Endothelial cell (in vitro differentiated cells): ENCODE measurements at regions not wholly inside any gene's neighbourhood (a gene's known extent, or its start where the extent isn't known, plus 50 kb on each side); places are given as distances from the start of the nearest gene placed in this dataset.
A peak's percentile ranks its signal among the peaks of the same experiment; 100 is the strongest.

Experiments
- DNase-seq: peaks from one replicate; pipeline ENCODE4 v3.0.0; 2021; ENCODE audit warnings: low spot score
- H3K27ac Mint-ChIP-seq: one replicate; pipeline ENCODE4 v1.8.0; 2021; ENCODE audit warnings: mixed read lengths, inconsistent platforms; ENCODE audit not compliant: unreplicated experiment
- H3K27me3 Mint-ChIP-seq: one replicate; pipeline ENCODE4 v1.8.0; 2021; ENCODE audit warnings: mild to moderate bottlenecking, moderate library complexity, mixed read lengths, inconsistent platforms; ENCODE audit not compliant: unreplicated experiment
- H3K36me3 Mint-ChIP-seq: one replicate; pipeline ENCODE4 v1.8.0; 2021; ENCODE audit warnings: mild to moderate bottlenecking, low read depth, mixed read lengths, inconsistent platforms; ENCODE audit not compliant: unreplicated experiment
- H3K4me1 Mint-ChIP-seq: one replicate; pipeline ENCODE4 v1.8.0; 2021; ENCODE audit warnings: mild to moderate bottlenecking, mixed read lengths, inconsistent platforms; ENCODE audit not compliant: unreplicated experiment
- H3K4me3 Mint-ChIP-seq: one replicate; pipeline ENCODE4 v1.8.0; 2021; ENCODE audit warnings: mild to moderate bottlenecking, mixed read lengths, inconsistent platforms; ENCODE audit not compliant: unreplicated experiment
- H3K9me3 Mint-ChIP-seq: one replicate; pipeline ENCODE4 v1.8.0; 2021; ENCODE audit warnings: mixed read lengths, inconsistent platforms; ENCODE audit not compliant: unreplicated experiment
- TF ChIP-seq, protein P1 (sequence below): fragments of 200-600 bp; sonication (generic); IDR thresholded peaks from one replicate; pipeline ENCODE4 v1.5.0; 2021; ENCODE audit warnings: antibody characterized with exemption; ENCODE audit not compliant: unreplicated experiment

GRCh38 chr3:44021651-44022594 lies 219.8 kb upstream of the TOPAZ1 start:
- Mint-ChIP-seq H3K9me3 (no peaks in the 10 kb centered on the region), H3K4me3 (peak overlapping the region; percentile 70), H3K27me3 (peaks cover 5% of the 10 kb centered on the region)

DNA sequence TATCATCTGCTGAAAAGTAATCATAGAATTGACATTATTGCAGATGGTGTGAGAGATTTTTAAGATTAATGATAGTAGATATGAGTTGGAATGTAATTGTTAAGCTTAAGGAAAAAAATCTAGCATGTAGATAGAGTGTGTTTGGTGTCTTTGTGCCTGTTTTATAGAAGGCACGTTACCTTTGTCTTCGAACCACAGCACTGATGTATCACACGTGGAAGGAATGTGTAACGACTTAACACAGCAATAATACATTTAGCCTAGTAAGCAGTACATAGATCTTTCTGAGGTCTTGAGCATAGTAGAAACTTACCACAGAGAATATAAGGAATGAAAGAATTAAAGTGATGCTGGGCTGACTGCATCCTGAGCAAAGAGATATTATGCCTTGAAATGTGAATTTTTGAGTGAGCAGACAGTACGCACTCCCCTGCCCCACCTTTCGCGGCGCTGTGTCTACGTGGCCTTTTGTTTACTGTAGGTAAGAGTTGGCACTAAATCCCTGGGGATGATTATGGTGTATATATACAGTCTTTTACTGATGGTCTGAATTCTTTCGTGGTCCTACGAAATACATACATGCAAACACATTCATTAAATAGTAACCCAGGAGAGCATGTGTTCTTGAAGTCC lies 217.6 kb upstream of the TOPAZ1 start:
- H3K9me3 Mint-ChIP-seq = no peaks in the 10 kb centered on the region
- peaks cover 4% of the 10 kb centered on the region for H3K4me1 Mint-ChIP-seq
- H3K4me3 Mint-ChIP-seq = no peak overlapping the region
- H3K27me3 Mint-ChIP-seq = peaks cover 2% of the 10 kb centered on the region
- TF ChIP-seq, protein P1, sequence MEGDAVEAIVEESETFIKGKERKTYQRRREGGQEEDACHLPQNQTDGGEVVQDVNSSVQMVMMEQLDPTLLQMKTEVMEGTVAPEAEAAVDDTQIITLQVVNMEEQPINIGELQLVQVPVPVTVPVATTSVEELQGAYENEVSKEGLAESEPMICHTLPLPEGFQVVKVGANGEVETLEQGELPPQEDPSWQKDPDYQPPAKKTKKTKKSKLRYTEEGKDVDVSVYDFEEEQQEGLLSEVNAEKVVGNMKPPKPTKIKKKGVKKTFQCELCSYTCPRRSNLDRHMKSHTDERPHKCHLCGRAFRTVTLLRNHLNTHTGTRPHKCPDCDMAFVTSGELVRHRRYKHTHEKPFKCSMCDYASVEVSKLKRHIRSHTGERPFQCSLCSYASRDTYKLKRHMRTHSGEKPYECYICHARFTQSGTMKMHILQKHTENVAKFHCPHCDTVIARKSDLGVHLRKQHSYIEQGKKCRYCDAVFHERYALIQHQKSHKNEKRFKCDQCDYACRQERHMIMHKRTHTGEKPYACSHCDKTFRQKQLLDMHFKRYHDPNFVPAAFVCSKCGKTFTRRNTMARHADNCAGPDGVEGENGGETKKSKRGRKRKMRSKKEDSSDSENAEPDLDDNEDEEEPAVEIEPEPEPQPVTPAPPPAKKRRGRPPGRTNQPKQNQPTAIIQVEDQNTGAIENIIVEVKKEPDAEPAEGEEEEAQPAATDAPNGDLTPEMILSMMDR = no peak
- no peak for DNase-seq
- no peaks in the 10 kb centered on the region for H3K36me3 Mint-ChIP-seq
- no peak overlapping the region for H3K27ac Mint-ChIP-seq

More at GRCh38 chr3:44021651-44022594, 219.8 kb upstream of the TOPAZ1 start:
- Mint-ChIP-seq H3K27ac (no peak overlapping the region), H3K36me3 (no peaks in the 10 kb centered on the region), H3K4me1 (peaks cover 4% of the 10 kb centered on the region)
- TF ChIP-seq, protein P1 = no peak
- DNase-seq = peak; percentile 29

- peaks cover 2% of the 10 kb centered on the region for H3K27me3 Mint-ChIP-seq
- no peak for DNase-seq
- TF ChIP-seq, protein P1 = no peak
- no peak overlapping the region for H3K27ac Mint-ChIP-seq
- no peaks in the 10 kb centered on the region for H3K36me3 Mint-ChIP-seq
- H3K9me3 Mint-ChIP-seq = no peaks in the 10 kb centered on the region
- peaks cover 4% of the 10 kb centered on the region for H3K4me1 Mint-ChIP-seq
- H3K4me3 Mint-ChIP-seq = no peak overlapping the region
Observed at GRCh38 chr3:44026220-44026865, 215.3 kb upstream of the TOPAZ1 start.

- H3K9me3 Mint-ChIP-seq = no peaks in the 10 kb centered on the region
- H3K27me3 Mint-ChIP-seq = peaks cover 2% of the 10 kb centered on the region
- H3K4me3 Mint-ChIP-seq = no peak overlapping the region
- no peak overlapping the region for H3K27ac Mint-ChIP-seq
- no peaks in the 10 kb centered on the region for H3K4me1 Mint-ChIP-seq
- no peak for DNase-seq
- no peaks in the 10 kb centered on the region for H3K36me3 Mint-ChIP-seq
- TF ChIP-seq, protein P1 = no peak
Observed at GRCh38 chr3:44029100-44029499, 212.6 kb upstream of the TOPAZ1 start.
